ENCODE measurements at regions not wholly inside any gene's neighbourhood (a gene's known extent, or its start where the extent isn't known, plus 50 kb on each side); places are given as distances from the start of the nearest gene placed in this dataset.

DNA sequence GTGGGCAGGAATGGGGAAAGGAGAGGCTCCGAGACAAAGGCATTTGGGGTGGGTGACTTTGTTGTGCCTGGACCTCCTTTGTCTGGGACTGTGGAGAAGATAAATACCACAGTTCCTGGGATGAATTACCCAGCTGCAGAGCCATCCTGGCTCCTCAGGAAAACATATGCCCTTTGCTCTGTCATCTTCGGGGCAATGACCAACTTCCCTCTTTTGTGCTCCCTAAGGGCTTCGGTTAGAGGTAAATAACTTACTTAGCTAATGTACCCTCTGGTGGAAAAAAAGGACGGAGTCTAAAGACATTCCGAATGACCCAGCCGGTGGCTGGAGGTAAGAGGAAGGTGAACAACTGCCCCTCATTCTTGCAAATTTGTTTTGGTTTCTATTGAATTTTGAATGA, 345.7 kb downstream of the GATA3 start:
- no peak for DNase-seq
- no peak overlapping the region for H3K27ac ChIP-seq
- WGBS, 2 donors: 56 to 57% methylated on average over 6 of the region's 6 CpGs
- no peaks in the 10 kb centered on the region for H3K36me3 ChIP-seq
- H3K27me3 ChIP-seq: no peaks in the 10 kb centered on the region
- intact Hi-C loops (cut with DNase I): no loop called here
- no peaks in the 10 kb centered on the region for H3K4me1 ChIP-seq
- TF ChIP-seq POLR2A (IDR thresholded peaks at IDR 0.05): no peak
- no peak for TF ChIP-seq EP300 (IDR thresholded peaks at IDR 0.05)
- no peaks in the 10 kb centered on the region for H3K9me3 ChIP-seq
- no peak overlapping the region for H3K4me3 ChIP-seq

DNA sequence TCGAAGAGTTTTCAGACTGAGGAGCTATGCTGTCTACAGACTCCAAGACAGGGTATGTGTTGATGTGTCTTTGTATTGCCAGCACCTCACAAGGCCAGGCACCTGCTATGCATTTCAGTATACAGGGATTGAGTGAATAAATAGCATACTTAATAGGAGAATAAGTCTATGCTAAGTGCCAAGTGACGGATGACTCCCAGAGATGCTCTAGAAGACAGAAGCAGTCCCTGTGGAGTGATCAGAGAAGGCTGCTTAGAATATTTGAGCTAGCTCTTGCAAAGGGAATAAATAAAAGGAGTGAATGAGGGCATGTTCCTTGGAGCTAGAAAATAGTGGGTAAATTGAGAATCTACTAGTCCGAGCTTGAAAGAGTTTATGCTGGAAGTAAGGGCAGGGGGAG, 346.4 kb downstream of the GATA3 start:
- DNase-seq: no peak
- TF ChIP-seq POLR2AphosphoS5 (IDR thresholded peaks at IDR 0.05) (no peak), POLR2A (IDR thresholded peaks at IDR 0.05) (no peak), EP300 (IDR thresholded peaks at IDR 0.05) (no peak)
- TF ChIP-seq, protein P1, sequence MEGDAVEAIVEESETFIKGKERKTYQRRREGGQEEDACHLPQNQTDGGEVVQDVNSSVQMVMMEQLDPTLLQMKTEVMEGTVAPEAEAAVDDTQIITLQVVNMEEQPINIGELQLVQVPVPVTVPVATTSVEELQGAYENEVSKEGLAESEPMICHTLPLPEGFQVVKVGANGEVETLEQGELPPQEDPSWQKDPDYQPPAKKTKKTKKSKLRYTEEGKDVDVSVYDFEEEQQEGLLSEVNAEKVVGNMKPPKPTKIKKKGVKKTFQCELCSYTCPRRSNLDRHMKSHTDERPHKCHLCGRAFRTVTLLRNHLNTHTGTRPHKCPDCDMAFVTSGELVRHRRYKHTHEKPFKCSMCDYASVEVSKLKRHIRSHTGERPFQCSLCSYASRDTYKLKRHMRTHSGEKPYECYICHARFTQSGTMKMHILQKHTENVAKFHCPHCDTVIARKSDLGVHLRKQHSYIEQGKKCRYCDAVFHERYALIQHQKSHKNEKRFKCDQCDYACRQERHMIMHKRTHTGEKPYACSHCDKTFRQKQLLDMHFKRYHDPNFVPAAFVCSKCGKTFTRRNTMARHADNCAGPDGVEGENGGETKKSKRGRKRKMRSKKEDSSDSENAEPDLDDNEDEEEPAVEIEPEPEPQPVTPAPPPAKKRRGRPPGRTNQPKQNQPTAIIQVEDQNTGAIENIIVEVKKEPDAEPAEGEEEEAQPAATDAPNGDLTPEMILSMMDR (IDR thresholded peaks at IDR 0.05): no peak
- Histone ChIP-seq H3K27ac (no peak overlapping the region), H3K4me3 (no peak overlapping the region), H3K9me3 (no peaks in the 10 kb centered on the region), H3K27me3 (no peaks in the 10 kb centered on the region), H3K4me1 (no peaks in the 10 kb centered on the region), H3K36me3 (no peaks in the 10 kb centered on the region)
- WGBS, 2 donors: 63 to 80% methylated on average over 3 of the region's 3 CpGs
- intact Hi-C loops (cut with DNase I): no loop called here

DNA sequence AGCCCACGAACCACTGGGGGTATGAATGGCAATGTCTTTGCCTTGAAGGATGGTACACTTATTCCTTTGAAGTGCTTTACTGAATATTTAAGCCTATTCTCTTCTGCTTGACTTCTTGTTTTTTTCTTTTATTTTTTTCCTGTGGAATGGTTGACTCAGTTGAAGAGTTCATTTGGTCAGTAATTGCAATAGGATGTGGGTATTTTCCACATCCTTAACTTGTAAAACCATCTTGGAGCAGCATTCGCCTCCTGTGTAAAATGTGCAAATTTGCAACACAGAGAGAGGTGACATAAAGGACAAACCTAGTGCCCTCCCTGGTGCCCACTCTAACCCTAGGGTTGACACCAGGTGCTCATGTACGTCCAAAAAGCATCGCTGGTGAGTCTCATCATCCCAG, 347.0 kb downstream of the GATA3 start:
- H3K36me3 ChIP-seq: no peaks in the 10 kb centered on the region
- WGBS, 2 donors: 75 to 80% methylated on average over 4 of the region's 4 CpGs
- no peaks in the 10 kb centered on the region for H3K27me3 ChIP-seq
- intact Hi-C loops (cut with DNase I): no loop called here
- no peak for DNase-seq
- TF ChIP-seq POLR2AphosphoS5 (IDR thresholded peaks at IDR 0.05) (no peak), POLR2A (IDR thresholded peaks at IDR 0.05) (no peak), EP300 (IDR thresholded peaks at IDR 0.05) (no peak)
- TF ChIP-seq, protein P1 (IDR thresholded peaks at IDR 0.05): no peak
- H3K4me3 ChIP-seq: no peak overlapping the region
- no peak overlapping the region for H3K27ac ChIP-seq
- no peaks in the 10 kb centered on the region for H3K4me1 ChIP-seq
- no peaks in the 10 kb centered on the region for H3K9me3 ChIP-seq

DNA sequence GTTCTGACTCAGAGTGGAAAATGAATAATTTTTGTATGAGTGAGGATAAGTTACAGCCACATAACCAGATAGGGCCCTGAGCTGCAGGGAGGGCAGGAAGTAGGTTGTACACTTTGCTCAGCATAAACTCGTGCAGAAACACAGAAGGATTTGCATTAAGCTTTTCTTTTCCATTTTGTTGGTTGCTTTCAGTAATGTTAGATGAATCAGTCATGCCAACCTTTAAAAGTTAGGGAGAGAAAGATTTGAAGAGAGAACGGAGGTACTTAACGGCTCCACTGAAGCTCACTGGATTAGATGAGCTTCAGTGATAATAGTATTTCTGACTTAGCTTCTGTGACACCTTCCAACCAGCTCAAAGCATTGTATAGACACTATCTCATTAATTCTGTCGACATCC, 348.1 kb downstream of the GATA3 start:
- whole genome bisulfite sequencing, 2 donors: 45 to 50% methylated on average over 4 of the region's 4 CpGs
- DNase-seq: no peak
- Histone ChIP-seq H3K9me3 (no peaks in the 10 kb centered on the region), H3K36me3 (no peaks in the 10 kb centered on the region), H3K27me3 (no peaks in the 10 kb centered on the region), H3K4me1 (no peaks in the 10 kb centered on the region), H3K27ac (no peak overlapping the region), H3K4me3 (no peak overlapping the region)
- intact Hi-C loops (cut with DNase I): no loop called here
- TF ChIP-seq, protein P1 (IDR thresholded peaks at IDR 0.05): no peak
- no peak for TF ChIP-seq EP300 (IDR thresholded peaks at IDR 0.05)
- no peak for TF ChIP-seq POLR2A (IDR thresholded peaks at IDR 0.05)
- no peak for TF ChIP-seq POLR2AphosphoS5 (IDR thresholded peaks at IDR 0.05)

DNA sequence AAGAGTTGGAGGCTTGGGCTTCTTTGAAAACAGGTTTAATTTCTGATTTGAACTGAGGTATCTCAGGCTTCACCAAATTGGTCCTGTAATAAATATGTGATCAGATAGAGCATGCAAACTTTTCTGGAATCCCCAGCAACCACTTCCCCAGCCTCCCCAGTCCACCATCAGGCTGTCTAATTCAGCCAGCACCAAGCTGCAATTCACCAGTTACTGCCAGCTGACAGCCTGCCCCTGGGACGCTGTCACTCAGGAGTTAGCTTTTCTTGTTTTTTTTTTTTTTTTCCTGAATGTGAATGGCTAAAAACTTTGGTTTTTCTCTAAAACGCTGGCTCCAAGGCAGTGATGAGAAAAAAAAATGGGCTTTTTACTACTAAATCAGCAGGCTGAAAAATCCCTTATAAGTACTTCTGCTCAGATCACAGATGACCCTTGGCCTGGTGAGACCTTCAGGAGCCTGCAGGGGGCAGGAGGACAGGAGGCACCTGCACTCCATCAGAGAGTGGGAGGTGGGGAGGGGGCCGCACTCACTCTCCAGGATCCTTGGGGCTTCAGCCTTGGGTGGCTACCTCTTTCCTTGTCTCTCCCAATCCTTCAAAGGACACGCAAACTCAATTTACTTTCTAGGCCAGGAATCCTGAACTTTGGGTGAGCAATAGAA, 349.4 kb downstream of the GATA3 start:
- 67% methylated on average over 4 of the region's 4 CpGs for WGBS, 2 donors
- H3K27me3 ChIP-seq: no peaks in the 10 kb centered on the region
- TF ChIP-seq EP300 (IDR thresholded peaks at IDR 0.05): no peak
- TF ChIP-seq POLR2A (IDR thresholded peaks at IDR 0.05): no peak
- TF ChIP-seq, protein P1 (IDR thresholded peaks at IDR 0.05): no peak
- TF ChIP-seq POLR2AphosphoS5 (IDR thresholded peaks at IDR 0.05): no peak
- no peak for DNase-seq
- H3K27ac ChIP-seq: no peak overlapping the region
- no peaks in the 10 kb centered on the region for H3K36me3 ChIP-seq
- intact Hi-C loops (cut with DNase I): no loop called here
- no peaks in the 10 kb centered on the region for H3K4me1 ChIP-seq
- H3K9me3 ChIP-seq: no peaks in the 10 kb centered on the region
- H3K4me3 ChIP-seq: no peak overlapping the region
